NB4 (cell line): ENCODE measurements at regions not wholly inside any gene's neighbourhood (a gene's known extent, or its start where the extent isn't known, plus 50 kb on each side); places are given as distances from the start of the nearest gene placed in this dataset.

Source experiments
- DNase-seq: peaks from one replicate; pipeline ENCODE4 v3.0.0; 2010; ENCODE audit warnings: low read depth
- H3K4me3 ChIP-seq: one replicate; pipeline ENCODE4 v1.5.1; 2011; ENCODE audit warnings: mild to moderate bottlenecking, low read depth, low read length, moderate library complexity
- MYC ChIP-seq: IDR thresholded peaks from 2 replicates; pipeline ENCODE4 v1.6.1; 2011; ENCODE audit warnings: low read depth, low read length
- POLR2A ChIP-seq: IDR thresholded peaks from 2 replicates; pipeline ENCODE4 v1.6.1; 2011; ENCODE audit warnings: mild to moderate bottlenecking; ENCODE audit not compliant: insufficient read length; ENCODE audit errors: extremely low read depth
- TF ChIP-seq, protein P1 (sequence below): IDR thresholded peaks from 2 replicates; pipeline ENCODE4 v1.6.1; 2011; ENCODE audit warnings: low read depth, low read length
- TF ChIP-seq, protein P2 (sequence below): IDR thresholded peaks from one replicate; pipeline ENCODE4 v1.5.1; 2012; ENCODE audit warnings: low read depth, low read length

GRCh38 chr5:126370796-126371718 lies 52.2 kb upstream of the GRAMD2B start:
- TF ChIP-seq POLR2A: no peak
- TF ChIP-seq MYC: no peak
- TF ChIP-seq, protein P1, sequence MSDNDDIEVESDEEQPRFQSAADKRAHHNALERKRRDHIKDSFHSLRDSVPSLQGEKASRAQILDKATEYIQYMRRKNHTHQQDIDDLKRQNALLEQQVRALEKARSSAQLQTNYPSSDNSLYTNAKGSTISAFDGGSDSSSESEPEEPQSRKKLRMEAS: no peak
- TF ChIP-seq, protein P2, sequence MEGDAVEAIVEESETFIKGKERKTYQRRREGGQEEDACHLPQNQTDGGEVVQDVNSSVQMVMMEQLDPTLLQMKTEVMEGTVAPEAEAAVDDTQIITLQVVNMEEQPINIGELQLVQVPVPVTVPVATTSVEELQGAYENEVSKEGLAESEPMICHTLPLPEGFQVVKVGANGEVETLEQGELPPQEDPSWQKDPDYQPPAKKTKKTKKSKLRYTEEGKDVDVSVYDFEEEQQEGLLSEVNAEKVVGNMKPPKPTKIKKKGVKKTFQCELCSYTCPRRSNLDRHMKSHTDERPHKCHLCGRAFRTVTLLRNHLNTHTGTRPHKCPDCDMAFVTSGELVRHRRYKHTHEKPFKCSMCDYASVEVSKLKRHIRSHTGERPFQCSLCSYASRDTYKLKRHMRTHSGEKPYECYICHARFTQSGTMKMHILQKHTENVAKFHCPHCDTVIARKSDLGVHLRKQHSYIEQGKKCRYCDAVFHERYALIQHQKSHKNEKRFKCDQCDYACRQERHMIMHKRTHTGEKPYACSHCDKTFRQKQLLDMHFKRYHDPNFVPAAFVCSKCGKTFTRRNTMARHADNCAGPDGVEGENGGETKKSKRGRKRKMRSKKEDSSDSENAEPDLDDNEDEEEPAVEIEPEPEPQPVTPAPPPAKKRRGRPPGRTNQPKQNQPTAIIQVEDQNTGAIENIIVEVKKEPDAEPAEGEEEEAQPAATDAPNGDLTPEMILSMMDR: no peak
- no peak overlapping the region for H3K4me3 ChIP-seq
- DNase-seq: no peak

- H3K4me3 ChIP-seq: no peak overlapping the region
- TF ChIP-seq MYC (no peak), POLR2A (no peak)
- TF ChIP-seq, protein P2: no peak
- TF ChIP-seq, protein P1: no peak
- DNase-seq: no peak
Observed at GRCh38 chr5:126373375-126374108, 49.7 kb upstream of the GRAMD2B start.
